H1 (cell line): ENCODE measurements at regions not wholly inside any gene's neighbourhood (a gene's known extent, or its start where the extent isn't known, plus 50 kb on each side); places are given as distances from the start of the nearest gene placed in this dataset.

Experiments
- CTCF ChIA-PET: fragments of 300-600 bp; sonication (Branson Sonifier 250); formaldehyde crosslinking; loops from one replicate; lab custom pipeline; 2021; ENCODE audit not compliant: partially characterized antibody; lab: Charles Lee
- POLR2A ChIA-PET: fragments of 300-600 bp; sonication (Branson Sonifier 250); formaldehyde crosslinking; loops from one replicate; lab custom pipeline; 2021; ENCODE audit warnings: inconsistent platforms; ENCODE audit not compliant: partially characterized antibody; lab: Charles Lee
- DNase-seq, 2 experiments: peaks; one replicate each; pipeline versions ENCODE4 v3.0.0 to v3.0.0-alpha.2; 2010 to 2022; ENCODE audit warnings: low spot score in 2 of 2, low read depth in 1 of 2, mixed read lengths in 1 of 2
- FAIRE-seq: peaks from 2 replicates; lab custom pipeline; 2011; peaks lifted over from hg19 to GRCh38; lab: Jason Lieb, UNC
- H2AFZ ChIP-seq: 2 replicates; pipeline ENCODE4 v1.8.1; 2012; ENCODE audit warnings: low read length, inconsistent platforms
- H2AK5ac ChIP-seq: 2 replicates; pipeline ENCODE4 v1.6.1; 2013; ENCODE audit warnings: low read depth, low read length
- H2BK120ac ChIP-seq: replicated peaks from 2 replicates; pipeline ENCODE3; 2013; ENCODE audit warnings: low read depth, low read length, inconsistent platforms
- H2BK12ac ChIP-seq: 2 replicates; pipeline ENCODE4 v1.6.1; 2013; ENCODE audit warnings: low read depth, low read length
- H2BK15ac ChIP-seq: 2 replicates; pipeline ENCODE4 v1.6.1; 2013; ENCODE audit warnings: low read length
- H2BK20ac ChIP-seq: 2 replicates; pipeline ENCODE4 v1.6.1; 2013; ENCODE audit warnings: low read length
- H2BK5ac ChIP-seq: 2 replicates; pipeline ENCODE4 v1.6.1; 2013; ENCODE audit warnings: low read depth, low read length
- H3K14ac ChIP-seq: 2 replicates; pipeline ENCODE4 v1.6.1; 2013; ENCODE audit warnings: inconsistent platforms; ENCODE audit not compliant: insufficient read length
- H3K18ac ChIP-seq: 2 replicates; pipeline ENCODE4 v1.6.1; 2013; ENCODE audit warnings: low read length; ENCODE audit errors: extremely low read depth
- H3K23ac ChIP-seq: 2 replicates; pipeline ENCODE4 v1.6.1; 2013; ENCODE audit warnings: inconsistent platforms; ENCODE audit not compliant: insufficient read length
- H3K23me2 ChIP-seq: 2 replicates; pipeline ENCODE4 v1.6.1; 2013; ENCODE audit warnings: low read depth, low read length
- H3K27ac ChIP-seq: 2 replicates; pipeline ENCODE4 v1.6.1; 2011; ENCODE audit warnings: low read depth, low read length, inconsistent platforms
- H3K27me3 ChIP-seq, 4 experiments: replicated peaks in 1 of 4; 1 replicate in 1 of 4; 2 replicates in 3 of 4; pipeline versions ENCODE4 v1.6.1 to v1.8.1; 2011 to 2013; ENCODE audit warnings: low read length in 3 of 4, mild to moderate bottlenecking in 3 of 4, inconsistent platforms in 2 of 4, mixed read lengths in 2 of 4, moderate library complexity in 1 of 4; ENCODE audit not compliant: control insufficient read depth in 3 of 4, insufficient read depth in 3 of 4; ENCODE audit errors: extremely low read depth in 1 of 4
- H3K36me3 ChIP-seq, 4 experiments: 2 replicates each; pipeline versions ENCODE4 v1.6.1 to v1.8.1; 2011 to 2013; ENCODE audit warnings: mild to moderate bottlenecking in 4 of 4, low read length in 3 of 4, moderate library complexity in 2 of 4, control low read depth in 1 of 4, inconsistent platforms in 1 of 4; ENCODE audit not compliant: insufficient read depth in 4 of 4, control insufficient read depth in 2 of 4
- H3K4ac ChIP-seq: replicated peaks from 2 replicates; pipeline ENCODE3; 2013; ENCODE audit warnings: low read length, low read depth, mixed read lengths, inconsistent platforms; ENCODE audit not compliant: insufficient read length
- H3K4me1 ChIP-seq, 4 experiments: replicated peaks in 1 of 4; 1 replicate in 1 of 4; 2 replicates in 3 of 4; pipeline versions ENCODE4 v1.6.1 to v1.8.1; 2011 to 2013; ENCODE audit warnings: low read length in 3 of 4, inconsistent platforms in 2 of 4, mixed read lengths in 1 of 4; ENCODE audit not compliant: insufficient read depth in 4 of 4, control insufficient read depth in 3 of 4
- H3K4me2 ChIP-seq, 2 experiments: 2 replicates each; pipeline versions ENCODE4 v1.6.1 to v1.8.1; 2011 to 2013; ENCODE audit warnings: low read depth in 2 of 2, low read length in 2 of 2, control low read depth in 1 of 2, inconsistent platforms in 1 of 2, mild to moderate bottlenecking in 1 of 2; ENCODE audit not compliant: insufficient read depth in 1 of 2
- H3K4me3 ChIP-seq, 4 experiments: fragments of 200-600, 300-600 bp in 1 of 4; sonication (generic), shearing (Covaris generic), sonication (Bioruptor Twin) in 1 of 4; 2 replicates each; pipeline versions ENCODE4 v1.5.1 to v1.8.1; 2011 to 2016; ENCODE audit warnings: low read length in 4 of 4, low read depth in 3 of 4, control low read depth in 2 of 4, inconsistent platforms in 2 of 4, mild to moderate bottlenecking in 2 of 4, mixed read lengths in 1 of 4, moderate library complexity in 1 of 4; ENCODE audit not compliant: insufficient read depth in 2 of 4; ENCODE audit errors: extremely low read depth in 1 of 4
- H3K56ac ChIP-seq: replicated peaks from 2 replicates; pipeline ENCODE3; 2013; ENCODE audit warnings: low read depth, mild to moderate bottlenecking, mixed read lengths, low read length, inconsistent platforms; ENCODE audit not compliant: insufficient read length
- H3K79me1 ChIP-seq: 2 replicates; pipeline ENCODE4 v1.6.1; 2013; ENCODE audit warnings: low read depth, low read length, control low read depth
- H3K79me2 ChIP-seq, 2 experiments: 2 replicates each; pipeline versions ENCODE4 v1.6.1 to v1.8.1; 2012 to 2013; ENCODE audit warnings: low read length in 2 of 2, mild to moderate bottlenecking in 2 of 2, inconsistent platforms in 1 of 2; ENCODE audit not compliant: insufficient read depth in 2 of 2, control insufficient read depth in 1 of 2
- H3K9ac ChIP-seq, 4 experiments: replicated peaks in 1 of 4; 1 replicate in 1 of 4; 2 replicates in 3 of 4; pipeline versions ENCODE4 v1.6.1 to v1.8.1; 2011 to 2013; ENCODE audit warnings: low read depth in 3 of 4, low read length in 3 of 4, control low read depth in 2 of 4, mild to moderate bottlenecking in 2 of 4, moderate library complexity in 2 of 4, inconsistent platforms in 1 of 4; ENCODE audit errors: extremely low read depth in 1 of 4
- H3K9me3 ChIP-seq, 2 experiments: 2 replicates each; pipeline versions ENCODE4 v1.6.1 to v1.8.1; 2012 to 2013; ENCODE audit warnings: mild to moderate bottlenecking in 2 of 2, moderate library complexity in 2 of 2, control low read depth in 1 of 2, inconsistent platforms in 1 of 2, low read depth in 1 of 2, low read length in 1 of 2, mixed read lengths in 1 of 2; ENCODE audit not compliant: insufficient read depth in 2 of 2
- H4K20me1 ChIP-seq, 2 experiments: replicated peaks in 1 of 2; 2 replicates each; pipeline versions ENCODE3 to v1.8.1; 2011 to 2013; ENCODE audit warnings: inconsistent platforms in 2 of 2, low read length in 2 of 2, mild to moderate bottlenecking in 1 of 2; ENCODE audit not compliant: insufficient read depth in 2 of 2, control insufficient read depth in 1 of 2
- H4K5ac ChIP-seq: 2 replicates; pipeline ENCODE4 v1.6.1; 2013; ENCODE audit warnings: low read length, low read depth, mixed read lengths, inconsistent platforms; ENCODE audit not compliant: insufficient read length
- H4K8ac ChIP-seq: 2 replicates; pipeline ENCODE4 v1.8.0; 2013; ENCODE audit warnings: mild to moderate bottlenecking, moderate library complexity, low read length, inconsistent platforms; ENCODE audit not compliant: insufficient read depth; ENCODE audit errors: extremely low read depth
- H4K91ac ChIP-seq: replicated peaks from 2 replicates; pipeline ENCODE3; 2013; ENCODE audit warnings: low read length, mixed read lengths, inconsistent platforms; ENCODE audit not compliant: insufficient read length
- CEBPB ChIP-seq: IDR thresholded peaks from 2 replicates; pipeline ENCODE4 v1.6.1; 2012; ENCODE audit warnings: low read depth, low read length
- CHD2 ChIP-seq: IDR thresholded peaks from 2 replicates; pipeline ENCODE4 v1.6.1; 2012; ENCODE audit warnings: low read length, improper control_type of control experiment
- FOSL1 ChIP-seq: IDR thresholded peaks from 2 replicates; pipeline ENCODE4 v1.6.1; 2011; ENCODE audit warnings: mild to moderate bottlenecking, low read depth, low read length, moderate library complexity; ENCODE audit not compliant: insufficient read depth
- JUN ChIP-seq: IDR thresholded peaks from 2 replicates; pipeline ENCODE4 v1.6.1; 2011; ENCODE audit warnings: low read depth, mild to moderate bottlenecking, improper control_type of control experiment, low read length
- KDM4A ChIP-seq: IDR thresholded peaks from one replicate; pipeline ENCODE4 v1.7.1; 2012; ENCODE audit warnings: low read depth, mild to moderate bottlenecking, moderate library complexity, low read length, inconsistent platforms; ENCODE audit not compliant: severe bottlenecking
- KDM5A ChIP-seq: fragments of 200-600 bp; IDR thresholded peaks from 2 replicates; pipeline ENCODE4 v1.7.1; 2012; ENCODE audit warnings: mild to moderate bottlenecking, low read length, inconsistent platforms, mixed read lengths
- PHF8 ChIP-seq: fragments of 200-600 bp; sonication (generic); conservative IDR thresholded peaks from 2 replicates; pipeline ENCODE4 v1.7.1; 2012; ENCODE audit warnings: low read depth, mild to moderate bottlenecking, inconsistent platforms, low read length, moderate library complexity
- POU5F1 ChIP-seq: IDR thresholded peaks from 2 replicates; pipeline ENCODE4 v1.6.1; 2011; ENCODE audit warnings: low read depth, mild to moderate bottlenecking, low read length, moderate library complexity
- RAD21 ChIP-seq, 2 experiments: IDR thresholded peaks in 1 of 2; conservative IDR thresholded peaks in 1 of 2; 2 replicates each; pipeline ENCODE4 v1.6.1; 2011; ENCODE audit warnings: low read depth in 2 of 2, low read length in 2 of 2, improper control_type of control experiment in 1 of 2, inconsistent platforms in 1 of 2, mild to moderate bottlenecking in 1 of 2, moderate library complexity in 1 of 2
- RBBP5 ChIP-seq: IDR thresholded peaks from 2 replicates; pipeline ENCODE4 v1.7.1; 2012; ENCODE audit warnings: low read depth, mild to moderate bottlenecking, inconsistent platforms, low read length, moderate library complexity, borderline replicate concordance
- RNF2 ChIP-seq: fragments of 200-900, 300-1000 bp; sonication (generic); IDR thresholded peaks from 2 replicates; pipeline ENCODE4 v1.7.1; 2016; ENCODE audit warnings: borderline replicate concordance, low read depth, mild to moderate bottlenecking, antibody characterized with exemption, low read length; ENCODE audit not compliant: poor library complexity, severe bottlenecking; ENCODE audit errors: missing control alignments
- SIN3A ChIP-seq, 2 experiments: IDR thresholded peaks in 1 of 2; conservative IDR thresholded peaks in 1 of 2; 2 replicates each; pipeline ENCODE4 v1.6.1; 2011 to 2012; ENCODE audit warnings: low read length in 2 of 2, improper control_type of control experiment in 1 of 2, low read depth in 1 of 2, mild to moderate bottlenecking in 1 of 2
- SP4 ChIP-seq: IDR thresholded peaks from 2 replicates; pipeline ENCODE4 v1.6.1; 2012; ENCODE audit warnings: low read length, inconsistent platforms
- TEAD4 ChIP-seq: IDR thresholded peaks from 2 replicates; pipeline ENCODE4 v1.6.1; 2012; ENCODE audit warnings: low read depth, low read length, inconsistent platforms, mixed read lengths
- WGBS, 2 experiments: shearing (Covaris generic) in 1 of 2; methylation state at CpG; one replicate each; pipeline versions ENCODE4 v1.1.6 to v1.1.7; 2013 to 2015; ENCODE audit warnings: low lambda C conversion rate in 2 of 2, mixed read lengths in 2 of 2, inconsistent platforms in 1 of 2, low coverage in 1 of 2, missing lambda C conversion rate in 1 of 2; ENCODE audit not compliant: insufficient replicate concordance in 2 of 2, insufficient coverage in 1 of 2, insufficient read length in 1 of 2; ENCODE audit errors: extremely low coverage in 1 of 2, missing lambda C conversion rate in 1 of 2; 5-methylcytosine and 5-hydroxymethylcytosine counted together

DNA sequence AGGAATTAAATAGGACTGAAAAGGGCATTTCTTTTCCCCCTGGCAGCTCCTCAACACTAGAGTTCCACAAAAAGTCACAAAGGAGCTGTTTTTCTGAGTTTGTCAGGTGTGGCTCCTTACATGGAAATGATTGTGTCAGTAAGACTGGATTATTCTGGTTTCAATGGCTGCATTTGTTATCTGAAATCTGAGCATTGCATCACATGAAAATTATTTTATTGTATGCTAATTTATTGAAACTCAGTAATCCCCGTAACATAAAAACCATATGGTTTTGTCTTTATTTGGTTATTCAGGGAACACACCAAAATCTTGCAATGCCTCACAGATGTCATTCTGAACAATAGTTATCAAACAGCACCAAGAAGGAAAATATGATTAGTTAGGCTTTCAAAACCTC is 439.7 kb upstream of the TNP1 start:
- Histone ChIP-seq H3K4me3 (no peak overlapping the region), H3K4ac (no peak overlapping the region)
- TF ChIP-seq TEAD4 (no peak), CHD2 (no peak), CEBPB (no peak), POU5F1 (no peak), RAD21 (IDR thresholded peaks at IDR 0.05 in 1 of 2, conservative IDR thresholded peaks at IDR 0.05 in 1 of 2; ENCODE audit: low read depth in 2 of 2, low read length in 2 of 2) (no peak), PHF8 (no peak), FOSL1 (no peak), KDM5A (no peak), RBBP5 (no peak), SIN3A (conservative IDR thresholded peaks at IDR 0.05 in 1 of 2, IDR thresholded peaks at IDR 0.05 in 1 of 2; ENCODE audit: low read depth in 1 of 2, low read length in 2 of 2) (no peak), KDM4A (no peak), RNF2 (no peak), SP4 (no peak), JUN (no peak)
- TF ChIP-seq, all 59 proteins: peak for 0
- H3K4me2 ChIP-seq = no peak overlapping the region
- no peak overlapping the region for H3K9ac ChIP-seq
- no peak overlapping the region for H3K56ac ChIP-seq
- WGBS, 2 experiments = 88% methylated on average over 1 of the region's 1 CpG; no CpG with 5 or more reads in 1 of the 2 experiments
- FAIRE-seq (no peak), DNase-seq (no peak)
- H3K14ac ChIP-seq = no peak overlapping the region
- no peak overlapping the region for H2BK12ac ChIP-seq
- H3K36me3 ChIP-seq = no peaks in the 10 kb centered on the region
- no peaks in the 10 kb centered on the region for H3K79me1 ChIP-seq
- no peak overlapping the region for H2AK5ac ChIP-seq
- ChIA-PET POLR2A (no interaction called here), CTCF (no interaction called here)
- H3K23me2 ChIP-seq = no peaks in the 10 kb centered on the region
- no peak overlapping the region for H2AFZ ChIP-seq
- H2BK5ac ChIP-seq = no peak overlapping the region
- H2BK20ac ChIP-seq = no peak overlapping the region
- no peak overlapping the region for H4K91ac ChIP-seq
- no peak overlapping the region for H3K23ac ChIP-seq
- no peak overlapping the region for H3K18ac ChIP-seq
- no peak overlapping the region for H2BK120ac ChIP-seq
- no peaks in the 10 kb centered on the region for H3K4me1 ChIP-seq
- no peaks in the 10 kb centered on the region for H4K20me1 ChIP-seq
- H3K79me2 ChIP-seq = no peaks in the 10 kb centered on the region
- no peak overlapping the region for H4K8ac ChIP-seq
- H3K9me3 ChIP-seq = 0 out of 4 replicates have a peak, but pooled peaks cover 0 to 3% of the 10 kb centered on the region in 2 experiments
- no peak overlapping the region for H3K27ac ChIP-seq
- no peaks in the 10 kb centered on the region for H3K27me3 ChIP-seq
- no peak overlapping the region for H2BK15ac ChIP-seq
- H4K5ac ChIP-seq = no peak overlapping the region
